NAMALWA (cell line): ENCODE measurements at regions not wholly inside any gene's neighbourhood (a gene's known extent, or its start where the extent isn't known, plus 50 kb on each side); places are given as distances from the start of the nearest gene placed in this dataset.

ENCODE experiments used
- DNase-seq: peaks from one replicate; pipeline ENCODE4 v3.0.0-alpha.2; 2015; ENCODE audit warnings: low spot score

DNA sequence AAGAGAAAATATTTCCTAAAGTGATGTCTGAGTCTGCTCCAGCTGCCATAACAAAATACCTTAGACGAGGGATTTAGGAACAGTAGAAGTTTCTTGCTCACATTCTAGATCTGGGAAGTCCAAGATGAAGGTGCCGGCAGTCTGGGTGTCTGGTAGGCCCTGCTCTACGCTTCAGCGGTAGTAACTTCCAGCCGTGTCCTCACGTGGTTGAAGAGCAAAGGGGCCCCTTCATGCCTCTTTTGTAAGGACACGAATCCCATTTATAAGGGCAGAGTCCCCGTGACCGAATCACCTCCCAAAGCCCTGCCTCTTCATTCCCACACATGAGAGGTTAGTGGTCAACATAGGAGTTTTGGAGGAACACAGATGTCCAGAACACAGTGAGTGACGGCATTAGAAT lies 52.2 kb upstream of the INPP5A start:
- no peak for DNase-seq

DNA sequence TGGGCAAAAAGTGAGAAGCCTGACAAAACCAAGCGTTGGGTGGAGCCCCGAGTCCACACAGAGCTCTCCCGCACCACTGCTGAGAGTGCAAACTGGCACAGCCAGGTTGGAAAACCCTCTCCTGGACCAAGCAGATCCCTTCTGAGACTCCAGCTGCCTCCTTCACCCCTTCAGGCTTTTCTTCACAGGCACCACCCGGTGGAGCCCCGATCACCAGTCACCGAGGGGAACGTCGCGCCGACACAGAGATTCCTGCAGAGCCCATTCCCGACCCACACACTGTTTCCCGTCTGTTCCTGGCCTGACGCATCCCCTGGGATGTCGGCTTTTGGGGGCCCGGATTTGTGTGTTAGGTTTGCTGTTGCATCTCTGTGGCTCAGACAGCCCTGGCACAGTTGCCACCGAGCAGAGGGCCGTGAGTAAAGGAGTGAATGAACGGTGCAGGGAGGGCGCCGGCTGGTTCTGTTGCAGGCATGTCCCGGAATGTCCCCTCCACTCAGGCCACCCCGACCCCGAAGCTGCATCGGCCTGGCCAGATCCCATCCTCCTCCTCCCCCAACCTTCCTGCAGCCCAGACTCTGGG lies 51.0 kb upstream of the INPP5A start:
- DNase-seq: no peak

DNA sequence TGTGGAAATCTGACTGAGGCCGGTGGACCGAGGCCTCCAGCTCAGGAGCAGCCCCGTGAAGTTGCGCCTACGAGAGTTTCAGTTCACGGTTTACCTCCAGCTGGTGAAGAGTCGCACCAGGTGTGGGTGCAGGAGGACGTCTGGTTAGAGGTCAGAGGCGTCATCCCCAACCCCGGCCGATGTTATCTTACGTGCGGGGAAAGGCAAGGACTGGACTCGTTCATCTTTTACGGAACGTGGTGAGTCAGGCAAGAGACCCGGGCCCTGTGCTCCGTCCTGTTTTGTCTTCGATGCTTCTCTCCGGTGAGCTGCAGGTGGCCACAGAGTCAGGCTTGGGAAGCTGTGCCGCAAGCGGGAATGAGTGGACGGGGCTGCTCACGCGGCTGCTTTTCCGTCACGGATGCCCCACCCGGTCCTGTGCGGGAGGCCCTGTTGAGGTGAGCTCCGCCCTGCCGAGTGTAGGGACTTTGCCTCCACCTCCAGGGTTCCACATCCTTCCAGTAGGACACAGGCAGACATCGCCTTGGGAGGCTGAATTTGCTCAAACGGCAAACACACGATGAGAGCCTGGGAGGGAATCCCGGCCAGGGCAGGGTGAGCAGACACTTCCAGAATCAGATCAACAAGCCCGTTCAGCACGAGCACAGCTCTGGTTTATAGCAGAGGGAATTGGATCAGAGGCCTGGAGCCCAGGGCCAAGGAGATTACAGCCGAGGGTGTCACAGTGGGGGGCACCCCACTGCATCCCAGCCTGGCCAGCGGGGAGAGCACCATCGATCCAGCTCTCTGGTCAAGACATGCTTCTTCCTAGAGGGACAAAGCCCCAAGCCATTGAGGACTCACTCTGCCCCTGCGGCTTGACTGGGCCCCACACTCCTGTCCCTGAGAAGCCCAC lies 50.1 kb upstream of the INPP5A start:
- no peak for DNase-seq
